Fibroblast of lung (primary cell): ENCODE measurements at regions not wholly inside any gene's neighbourhood (a gene's known extent, or its start where the extent isn't known, plus 50 kb on each side); places are given as distances from the start of the nearest gene placed in this dataset.

Source experiments
- DNase-seq, 2 donors: peaks; one replicate each; pipeline versions ENCODE4 v3.0.0 to v3.0.0-alpha.2; 2010; ENCODE audit warnings: low read depth in 2 of 2
- H2AFZ ChIP-seq: 2 replicates; pipeline ENCODE4 v1.5.1; 2012; ENCODE audit warnings: low read length, control low read depth, inconsistent platforms
- H3K27ac ChIP-seq: 2 replicates; pipeline ENCODE4 v1.5.1; 2011; ENCODE audit warnings: low read length, control low read depth; ENCODE audit not compliant: insufficient read depth
- H3K27me3 ChIP-seq: 2 replicates; pipeline ENCODE4 v1.5.1; 2011; ENCODE audit warnings: mild to moderate bottlenecking, low read length; ENCODE audit not compliant: control insufficient read depth, insufficient read depth
- H3K36me3 ChIP-seq: 2 replicates; pipeline ENCODE4 v1.5.1; 2011; ENCODE audit warnings: low read length; ENCODE audit not compliant: control insufficient read depth, insufficient read depth
- H3K4me1 ChIP-seq: 2 replicates; pipeline ENCODE4 v1.5.1; 2011; ENCODE audit warnings: low read length; ENCODE audit not compliant: control insufficient read depth, insufficient read depth; ENCODE audit errors: extremely low read depth
- H3K4me2 ChIP-seq: 2 replicates; pipeline ENCODE4 v1.5.1; 2011; ENCODE audit warnings: low read length, control low read depth; ENCODE audit not compliant: insufficient read depth; ENCODE audit errors: extremely low read depth
- H3K4me3 ChIP-seq, 4 experiments: fragments of 200-600 bp in 1 of 4; sonication (generic) in 1 of 4; replicated peaks in 1 of 4; 2 replicates each; pipeline ENCODE4 v1.5.1; 2011 to 2016; ENCODE audit warnings: low read length in 4 of 4, low read depth in 3 of 4, mild to moderate bottlenecking in 3 of 4, control low read depth in 2 of 4, inconsistent platforms in 1 of 4, mixed read lengths in 1 of 4; ENCODE audit not compliant: insufficient read depth in 1 of 4; ENCODE audit errors: control extremely low read depth in 1 of 4
- H3K79me2 ChIP-seq: 2 replicates; pipeline ENCODE4 v1.5.1; 2012; ENCODE audit warnings: mild to moderate bottlenecking, low read length, inconsistent platforms; ENCODE audit not compliant: control insufficient read depth, insufficient read depth
- H3K9ac ChIP-seq: 2 replicates; pipeline ENCODE4 v1.5.1; 2011; ENCODE audit warnings: mild to moderate bottlenecking, low read length, control low read depth; ENCODE audit not compliant: insufficient read depth
- H3K9me3 ChIP-seq: 2 replicates; pipeline ENCODE4 v1.5.1; 2012; ENCODE audit warnings: low read depth, low read length; ENCODE audit not compliant: control insufficient read depth, insufficient read depth
- H4K20me1 ChIP-seq: 2 replicates; pipeline ENCODE4 v1.5.1; 2011; ENCODE audit warnings: low read length; ENCODE audit not compliant: control insufficient read depth, insufficient read depth; ENCODE audit errors: extremely low read depth
- CTCF ChIP-seq, 2 donors: IDR thresholded peaks in 1 of 2; conservative IDR thresholded peaks in 1 of 2; 1 replicate in 1 of 2; 2 replicates in 1 of 2; pipeline ENCODE4 v1.5.1; 2011 to 2012; ENCODE audit warnings: low read length in 2 of 2, control low read depth in 1 of 2, inconsistent platforms in 1 of 2, low read depth in 1 of 2, mild to moderate bottlenecking in 1 of 2
- EZH2 ChIP-seq: IDR thresholded peaks from 2 replicates; pipeline ENCODE4 v1.5.1; 2012; ENCODE audit warnings: low read length, control low read depth, mild to moderate bottlenecking; ENCODE audit errors: missing control alignments

GRCh38 chr5:165559645-165560044, 2054.2 kb downstream of the MAT2B start:
- no peaks in the 10 kb centered on the region for H4K20me1 ChIP-seq
- no peak overlapping the region for H3K27ac ChIP-seq
- H3K4me1 ChIP-seq: no peaks in the 10 kb centered on the region

GRCh38 chr5:165560648-165561047, 2055.2 kb downstream of the MAT2B start:
- Histone ChIP-seq H3K4me1 (no peaks in the 10 kb centered on the region), H3K36me3 (no peaks in the 10 kb centered on the region), H3K27me3 (no peaks in the 10 kb centered on the region), H3K4me2 (no peak overlapping the region), H3K27ac (no peak overlapping the region), H4K20me1 (no peaks in the 10 kb centered on the region), H3K79me2 (no peaks in the 10 kb centered on the region), H3K9ac (no peak overlapping the region), H2AFZ (no peak overlapping the region), H3K9me3 (no peaks in the 10 kb centered on the region), H3K4me3 (no peak overlapping the region)
- TF ChIP-seq CTCF (conservative IDR thresholded peaks at IDR 0.05 in 1 of 2, IDR thresholded peaks at IDR 0.05 in 1 of 2; ENCODE audit: low read depth in 1 of 2, low read length in 2 of 2) (no peak), EZH2 (no peak)
- DNase-seq: no peak

More at GRCh38 chr5:165559645-165560044, 2054.2 kb downstream of the MAT2B start:
- no peaks in the 10 kb centered on the region for H3K27me3 ChIP-seq
- no peak overlapping the region for H3K9ac ChIP-seq
- DNase-seq: no peak
- no peak overlapping the region for H2AFZ ChIP-seq
- H3K79me2 ChIP-seq: no peaks in the 10 kb centered on the region
- H3K9me3 ChIP-seq: no peaks in the 10 kb centered on the region
- no peaks in the 10 kb centered on the region for H3K36me3 ChIP-seq
- no peak for TF ChIP-seq CTCF (conservative IDR thresholded peaks at IDR 0.05 in 1 of 2, IDR thresholded peaks at IDR 0.05 in 1 of 2; ENCODE audit: low read depth in 1 of 2, low read length in 2 of 2)
- TF ChIP-seq EZH2: no peak
- H3K4me2 ChIP-seq: no peak overlapping the region
- H3K4me3 ChIP-seq: no peak overlapping the region

GRCh38 chr5:165565911-165566310, 2060.5 kb downstream of the MAT2B start:
- no peaks in the 10 kb centered on the region for H3K4me1 ChIP-seq
- no peak overlapping the region for H3K4me3 ChIP-seq
- no peak overlapping the region for H3K9ac ChIP-seq
- no peaks in the 10 kb centered on the region for H3K9me3 ChIP-seq
- no peak for DNase-seq
- H3K27me3 ChIP-seq: no peaks in the 10 kb centered on the region
- H3K27ac ChIP-seq: no peak overlapping the region
- H3K36me3 ChIP-seq: no peaks in the 10 kb centered on the region
- no peaks in the 10 kb centered on the region for H3K79me2 ChIP-seq
- TF ChIP-seq EZH2 (no peak), CTCF (conservative IDR thresholded peaks at IDR 0.05 in 1 of 2, IDR thresholded peaks at IDR 0.05 in 1 of 2; ENCODE audit: low read depth in 1 of 2, low read length in 2 of 2) (no peak)
- H4K20me1 ChIP-seq: no peaks in the 10 kb centered on the region
- H3K4me2 ChIP-seq: no peak overlapping the region
- H2AFZ ChIP-seq: no peak overlapping the region
